GM10266 (cell line): ENCODE measurements at regions not wholly inside any gene's neighbourhood (a gene's known extent, or its start where the extent isn't known, plus 50 kb on each side); places are given as distances from the start of the nearest gene placed in this dataset.

ENCODE experiments used
- DNase-seq: peaks from one replicate; pipeline ENCODE4 v3.0.0; 2012; ENCODE audit errors: extremely low spot score
- TF ChIP-seq, protein P1 (sequence below): IDR thresholded peaks from 2 replicates; pipeline ENCODE4 v1.5.1; 2012; ENCODE audit warnings: mild to moderate bottlenecking, low read depth; ENCODE audit not compliant: control insufficient read depth, insufficient read depth; ENCODE audit errors: missing control alignments

DNA sequence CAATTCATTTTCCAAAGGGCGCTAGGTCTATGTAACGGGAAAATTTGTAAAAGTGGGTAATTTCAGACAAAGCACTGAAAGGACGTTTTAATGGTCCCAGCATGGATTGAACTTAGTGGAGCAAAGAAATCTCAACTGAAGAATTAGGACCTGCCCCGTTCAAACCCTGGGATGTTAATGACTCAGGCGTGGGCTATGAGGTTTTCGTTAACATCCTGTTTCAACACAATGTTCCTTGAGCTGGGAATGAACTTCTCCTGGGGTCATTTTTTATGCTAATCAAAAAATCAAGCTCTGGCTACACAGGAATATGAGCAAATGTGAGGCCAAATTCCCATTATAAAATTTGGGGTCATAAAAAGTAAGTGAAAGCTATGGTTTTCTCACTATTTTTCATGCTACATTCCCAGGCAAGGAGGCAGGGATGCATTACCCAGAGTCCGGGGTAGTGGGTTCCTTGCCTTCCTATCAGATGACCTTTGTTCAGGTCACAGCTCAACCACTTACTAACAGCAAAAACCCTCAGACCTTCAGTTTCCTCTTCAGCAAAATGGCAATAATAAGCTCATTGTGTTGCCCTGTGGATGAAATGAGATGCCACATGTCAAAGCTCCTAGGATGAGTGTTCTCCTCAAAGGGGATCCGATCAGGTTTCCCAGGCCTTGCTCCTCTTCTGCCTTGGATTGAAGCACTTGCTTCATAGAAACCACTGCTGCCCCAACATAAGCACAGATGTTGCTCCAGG is 271.4 kb downstream of the ARRDC4 start:
- TF ChIP-seq, protein P1, sequence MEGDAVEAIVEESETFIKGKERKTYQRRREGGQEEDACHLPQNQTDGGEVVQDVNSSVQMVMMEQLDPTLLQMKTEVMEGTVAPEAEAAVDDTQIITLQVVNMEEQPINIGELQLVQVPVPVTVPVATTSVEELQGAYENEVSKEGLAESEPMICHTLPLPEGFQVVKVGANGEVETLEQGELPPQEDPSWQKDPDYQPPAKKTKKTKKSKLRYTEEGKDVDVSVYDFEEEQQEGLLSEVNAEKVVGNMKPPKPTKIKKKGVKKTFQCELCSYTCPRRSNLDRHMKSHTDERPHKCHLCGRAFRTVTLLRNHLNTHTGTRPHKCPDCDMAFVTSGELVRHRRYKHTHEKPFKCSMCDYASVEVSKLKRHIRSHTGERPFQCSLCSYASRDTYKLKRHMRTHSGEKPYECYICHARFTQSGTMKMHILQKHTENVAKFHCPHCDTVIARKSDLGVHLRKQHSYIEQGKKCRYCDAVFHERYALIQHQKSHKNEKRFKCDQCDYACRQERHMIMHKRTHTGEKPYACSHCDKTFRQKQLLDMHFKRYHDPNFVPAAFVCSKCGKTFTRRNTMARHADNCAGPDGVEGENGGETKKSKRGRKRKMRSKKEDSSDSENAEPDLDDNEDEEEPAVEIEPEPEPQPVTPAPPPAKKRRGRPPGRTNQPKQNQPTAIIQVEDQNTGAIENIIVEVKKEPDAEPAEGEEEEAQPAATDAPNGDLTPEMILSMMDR: no peak
- DNase-seq: no peak

DNA sequence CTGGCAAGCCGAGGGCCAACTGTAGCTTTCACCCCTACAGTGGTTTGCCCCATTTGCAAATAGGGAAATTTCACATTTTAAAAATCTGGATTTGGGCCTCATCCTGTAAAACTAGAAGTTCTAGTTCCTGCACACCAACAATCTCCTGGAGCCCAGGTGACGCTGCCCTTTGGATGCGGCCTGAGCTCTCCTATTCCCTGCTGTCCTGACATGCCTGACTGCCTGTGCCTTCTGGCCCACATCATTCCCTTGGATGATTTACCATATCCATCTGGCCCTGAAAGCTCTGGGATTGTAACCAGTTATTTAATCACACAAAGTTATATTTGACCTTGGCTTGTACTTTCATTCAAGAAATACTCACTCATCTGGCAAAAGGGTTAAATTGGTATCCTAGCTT is 272.3 kb downstream of the ARRDC4 start:
- TF ChIP-seq, protein P1: no peak
- no peak for DNase-seq

DNA sequence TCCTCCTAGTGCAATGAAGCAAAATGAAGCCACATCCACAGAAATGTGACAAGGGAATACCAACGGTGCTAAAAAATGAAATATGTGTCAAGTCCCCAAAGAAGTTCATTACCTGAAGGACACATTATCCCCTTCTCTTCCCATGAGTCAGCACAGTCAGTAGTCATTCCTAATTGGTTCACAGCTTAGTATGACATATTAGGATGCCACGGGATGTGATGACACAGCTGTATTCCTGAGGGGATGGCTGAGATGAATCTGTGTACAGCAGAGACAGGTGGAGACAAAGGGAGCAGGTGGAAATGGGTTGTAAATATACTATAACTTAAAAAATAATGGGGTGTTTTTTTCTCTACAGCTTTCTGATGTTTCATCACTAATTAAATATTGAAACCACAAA is 273.4 kb downstream of the ARRDC4 start:
- TF ChIP-seq, protein P1: no peak
- no peak for DNase-seq

DNA sequence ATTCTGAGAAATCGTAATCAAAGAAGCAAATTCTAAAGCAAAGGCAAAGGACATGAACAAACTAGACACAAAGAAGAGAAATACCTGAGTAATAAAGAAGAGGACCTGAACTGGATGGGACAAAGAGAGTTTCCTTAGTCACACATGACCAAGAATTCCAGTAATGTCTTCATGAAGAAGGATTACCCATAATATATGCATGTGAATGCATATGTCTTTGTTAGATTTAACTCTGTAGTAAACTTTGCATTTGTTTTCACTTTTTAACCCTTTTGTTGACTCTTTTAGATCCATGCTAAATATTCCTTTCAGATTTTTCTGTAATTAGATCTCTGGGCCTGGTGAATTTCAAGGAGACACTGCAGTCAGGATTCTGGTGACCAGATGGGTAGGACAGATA is 279.8 kb downstream of the ARRDC4 start:
- no peak for DNase-seq
- TF ChIP-seq, protein P1: no peak

DNA sequence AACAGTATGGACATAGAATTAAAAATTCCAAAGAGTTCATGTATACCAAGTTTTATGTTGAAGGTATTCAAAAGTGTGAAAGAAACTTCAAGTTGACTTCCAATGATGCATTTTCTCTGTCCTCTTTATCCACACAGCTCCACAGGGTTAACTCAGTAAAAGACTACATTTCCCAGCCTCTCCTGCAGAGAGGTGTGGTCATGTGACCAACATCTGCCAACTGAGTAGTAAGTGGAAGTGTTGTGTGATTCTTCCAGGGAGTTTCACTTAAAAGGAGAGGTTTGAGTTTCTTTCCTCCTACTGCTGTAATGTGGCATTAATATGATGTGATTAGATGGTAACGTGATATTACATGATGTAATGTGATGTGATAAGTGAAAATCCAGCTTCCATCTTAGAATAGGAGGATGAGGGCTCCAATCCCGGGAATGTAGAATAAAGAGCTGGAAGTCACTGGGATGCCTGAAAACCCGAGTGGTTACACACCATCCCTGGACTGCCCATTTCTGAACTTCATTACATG is 280.6 kb downstream of the ARRDC4 start:
- TF ChIP-seq, protein P1: no peak
- DNase-seq: no peak

DNA sequence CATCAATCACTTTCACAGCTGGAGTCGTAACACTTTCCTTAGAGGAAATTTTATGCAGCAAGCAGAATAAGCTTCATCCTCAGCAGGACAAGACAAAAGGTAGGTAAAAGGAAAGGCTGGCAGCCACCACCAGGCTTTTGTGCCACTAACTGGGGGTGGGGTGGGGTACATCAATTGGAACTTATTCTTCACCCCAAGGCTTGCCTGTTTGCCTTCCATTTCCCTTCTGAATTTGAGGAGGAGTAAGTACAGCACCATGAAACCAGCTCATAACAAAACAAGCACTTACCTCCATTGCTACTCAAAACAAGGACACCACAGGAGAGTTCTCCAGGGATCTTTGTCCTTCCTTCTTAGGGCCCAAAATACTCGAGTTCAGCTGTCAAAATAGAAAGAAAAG is 296.8 kb downstream of the ARRDC4 start:
- TF ChIP-seq, protein P1: no peak
- no peak for DNase-seq

DNA sequence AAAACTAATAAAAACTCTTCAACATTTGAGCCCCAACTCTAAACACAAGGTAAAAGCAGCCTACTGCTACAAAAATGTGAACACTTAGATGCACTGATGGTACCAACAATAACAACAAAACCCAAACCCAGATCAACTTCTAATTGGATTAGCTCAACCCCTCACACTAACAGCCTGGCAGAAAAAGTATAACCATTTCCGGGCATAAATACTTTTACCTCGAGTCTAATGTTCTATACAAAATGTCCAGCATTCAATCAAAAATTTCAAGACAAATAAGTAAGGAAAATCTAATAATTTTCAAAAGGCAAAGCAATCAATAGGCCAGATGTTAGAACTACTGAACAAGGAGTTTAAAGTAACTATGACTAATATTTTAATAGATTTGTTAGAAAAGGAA is 303.3 kb downstream of the ARRDC4 start:
- DNase-seq: no peak
- TF ChIP-seq, protein P1: no peak
